Psoas muscle (tissue), 7 donors: ENCODE measurements at regions not wholly inside any gene's neighbourhood (a gene's known extent, or its start where the extent isn't known, plus 50 kb on each side); places are given as distances from the start of the nearest gene placed in this dataset.

Source experiments
- ATAC-seq, 4 donors: fragments of 200-7000 bp; cut with Tn5 transposase; one replicate each; pipeline ENCODE4 v1.9.1; 2020; ENCODE audit warnings: moderate library complexity in 3 of 4, mild to moderate bottlenecking in 2 of 4
- DNase-seq, 2 donors: peaks; one replicate each; pipeline ENCODE4 v3.0.0-alpha.2; 2020
- H3K27ac ChIP-seq: fragments of 200-600 bp; one replicate; pipeline ENCODE4 v1.8.0; 2022
- H3K27me3 ChIP-seq, 3 donors: fragments of 200-600 bp in 1 of 3; one replicate each; pipeline versions ENCODE4 v1.6.1 to v1.8.0; 2013 to 2022; ENCODE audit warnings: low read length in 2 of 3, mild to moderate bottlenecking in 2 of 3, moderate library complexity in 1 of 3; ENCODE audit not compliant: insufficient read depth in 3 of 3
- H3K36me3 ChIP-seq, 2 donors: fragments of 200-600 bp in 1 of 2; one replicate each; pipeline versions ENCODE4 v1.6.1 to v1.8.0; 2013 to 2022; ENCODE audit warnings: low read depth in 1 of 2, mild to moderate bottlenecking in 1 of 2, moderate library complexity in 1 of 2; ENCODE audit not compliant: insufficient read depth in 1 of 2
- H3K4me1 ChIP-seq: fragments of 200-600 bp; one replicate; pipeline ENCODE4 v1.8.0; 2022
- H3K4me3 ChIP-seq: fragments of 200-600 bp; one replicate; pipeline ENCODE4 v1.8.0; 2022; ENCODE audit warnings: mild to moderate bottlenecking
- H3K9me3 ChIP-seq: fragments of 200-600 bp; one replicate; pipeline ENCODE4 v1.8.0; 2022
- CTCF ChIP-seq: fragments of 200-600 bp; IDR thresholded peaks from one replicate; pipeline ENCODE4 v1.8.0; 2022; ENCODE audit warnings: antibody characterized with exemption
- WGBS, 3 donors: extraction: QIAGEN DNeasy Blood & Tissue Kit; methylation state at CpG; one replicate each; pipeline versions ENCODE4 v1.1.6 to v1.1.7; 2013; 5-methylcytosine and 5-hydroxymethylcytosine counted together
- intact Hi-C, 2 donors: fragments of 100-400 bp; cut with DNase I; formaldehyde crosslinking; loops; one replicate each; pipeline versions ENCODE4 v1.11.0 to v1.14.2; 2022
- donor health status: healthy with polysubstance abuse.
- donor health status: DM: no; HTN: no; CAD: no; lungs with moderate emphysema.
- donor health status: Bipolar disorder and iron deficiency.
- donor health status: healthy.
- donor health status: DM: yes; HTN: yes; CAD: no.
- donor health status: DM: no; HTN: no; CAD: no.
- donor health status: DM: yes; HTN: yes; CAD: no.

DNA sequence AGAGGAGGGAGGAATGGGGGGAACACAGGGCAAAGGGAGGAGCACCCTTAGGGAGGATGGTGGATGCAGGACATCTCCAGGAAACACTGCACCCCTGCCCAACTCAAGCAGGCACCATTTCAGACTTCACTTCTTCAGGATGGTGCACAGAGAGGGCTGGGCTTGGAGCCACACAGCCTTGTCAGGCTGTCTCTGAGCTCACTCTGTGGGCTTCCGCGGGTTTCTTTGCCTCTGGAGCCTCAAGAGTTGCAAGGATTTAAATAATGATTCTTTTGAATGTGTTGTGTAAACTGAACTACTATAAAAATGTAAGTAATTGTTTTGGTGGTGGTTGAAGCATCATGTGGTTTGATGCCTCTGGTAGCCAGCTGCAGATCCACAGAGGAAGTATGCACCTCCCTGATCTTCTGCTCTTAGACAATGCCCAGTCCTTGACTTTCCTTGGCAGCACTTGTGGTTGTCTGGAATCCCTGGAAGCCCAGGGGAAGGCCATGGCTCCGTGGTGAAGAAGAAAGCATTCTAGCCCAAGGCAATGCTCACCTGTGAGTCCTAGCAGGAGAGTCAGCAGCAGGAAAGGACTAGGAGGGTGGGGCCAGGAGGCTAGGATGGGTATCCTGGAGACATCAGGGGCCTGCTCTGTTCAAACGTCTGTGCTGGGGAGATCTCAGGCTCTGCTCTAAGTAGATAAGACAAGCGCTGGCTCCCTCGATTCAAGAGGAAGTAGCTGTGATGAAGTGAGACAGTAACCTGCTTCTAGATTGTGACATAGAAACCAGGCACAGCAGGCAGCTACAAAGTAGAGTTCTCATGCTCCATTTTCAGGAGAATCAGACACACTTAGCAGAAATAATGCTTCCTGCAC lies 50.2 kb upstream of the SIRPG start:
- WGBS, 3 donors, result 67 to 71% (median 68%) methylated on average over 6 of the region's 6 CpGs

More for the DNA sequence above, 50.2 kb upstream of the SIRPG start:
- Histone ChIP-seq H3K4me1 (no peaks in the 10 kb centered on the region), H3K27me3 (no peaks in the 10 kb centered on the region), H3K9me3 (no peaks in the 10 kb centered on the region), H3K4me3 (no peak overlapping the region), H3K36me3 (no peaks in the 10 kb centered on the region), H3K27ac (no peak overlapping the region)
- intact Hi-C loops, result no loop called here
- no peak for DNase-seq
- no peak for TF ChIP-seq CTCF
- no peak for ATAC-seq
